ENCODE measurements at regions not wholly inside any gene's neighbourhood (a gene's known extent, or its start where the extent isn't known, plus 50 kb on each side); places are given as distances from the start of the nearest gene placed in this dataset.

DNA sequence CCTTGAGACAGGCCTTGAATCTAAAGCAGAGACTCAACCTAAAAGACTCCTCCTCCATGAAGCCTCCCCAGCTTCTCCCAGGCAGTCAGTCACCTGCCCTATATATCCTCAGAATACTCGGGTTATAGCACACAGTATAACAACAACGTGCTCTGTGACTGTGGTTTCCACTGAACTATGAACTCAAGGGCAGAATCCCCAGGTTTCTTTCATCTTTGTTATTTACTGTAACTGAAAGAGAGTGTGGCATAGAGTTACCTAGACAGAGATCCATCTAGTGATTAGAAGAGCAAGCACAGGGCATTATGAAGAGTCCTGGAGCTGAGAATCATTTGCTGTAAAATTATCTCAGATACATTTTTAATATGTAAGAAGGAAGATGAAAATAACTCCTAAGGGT, 281.6 kb upstream of the ZNF521 start:
- TF ChIP-seq CTCF (conservative IDR thresholded peaks at IDR 0.05) (no peak), EZH2 (IDR thresholded peaks at IDR 0.05; ENCODE audit: low read depth) (no peak)

All from PC-9 (cell line).